MM.1S (cell line): ENCODE measurements at regions not wholly inside any gene's neighbourhood (a gene's known extent, or its start where the extent isn't known, plus 50 kb on each side); places are given as distances from the start of the nearest gene placed in this dataset.

ENCODE experiments used
- EZH2 ChIP-seq: fragments of 300-600 bp; sonication (generic); optimal IDR thresholded peaks from 2 replicates; pipeline ENCODE3; 2017; ENCODE audit warnings: low read depth, mild to moderate bottlenecking, antibody characterized with exemption, low read length, mixed read lengths
- EZH2phosphoT487 ChIP-seq: fragments of 300-600 bp; sonication (generic); IDR thresholded peaks from 2 replicates; pipeline ENCODE4 v1.6.1; 2018; ENCODE audit warnings: antibody characterized with exemption, low read length
- TF ChIP-seq, protein P1 (sequence below): fragments of 300-600 bp; sonication (generic); IDR thresholded peaks from 2 replicates; pipeline ENCODE4 v1.5.1; 2016; ENCODE audit warnings: antibody characterized with exemption, low read length, mixed read lengths

DNA sequence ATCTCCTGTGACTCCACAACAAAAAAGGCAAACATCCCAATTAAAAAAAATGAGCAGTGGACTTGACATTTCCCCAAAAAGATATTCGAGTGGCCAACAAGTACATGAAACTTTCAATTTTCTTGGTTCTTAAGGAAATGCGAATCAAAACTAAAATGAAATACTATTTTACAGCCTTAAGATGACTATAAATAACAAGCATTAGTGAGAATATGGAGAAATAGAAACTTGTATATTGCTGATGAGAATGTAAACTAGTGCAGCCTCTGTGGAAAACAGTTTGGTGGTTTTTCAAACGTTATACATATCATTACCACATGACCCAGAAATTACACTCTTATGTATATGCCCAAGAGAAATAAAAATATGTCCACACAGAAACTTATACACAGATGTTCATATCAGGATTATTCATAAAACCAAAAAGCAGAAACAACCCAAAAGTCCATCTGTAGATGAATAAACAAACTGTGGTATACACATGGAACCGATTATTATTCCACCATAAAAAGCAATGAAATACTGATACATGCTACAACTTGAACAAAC lies 153.2 kb upstream of the GPR149 start:
- TF ChIP-seq, protein P1, sequence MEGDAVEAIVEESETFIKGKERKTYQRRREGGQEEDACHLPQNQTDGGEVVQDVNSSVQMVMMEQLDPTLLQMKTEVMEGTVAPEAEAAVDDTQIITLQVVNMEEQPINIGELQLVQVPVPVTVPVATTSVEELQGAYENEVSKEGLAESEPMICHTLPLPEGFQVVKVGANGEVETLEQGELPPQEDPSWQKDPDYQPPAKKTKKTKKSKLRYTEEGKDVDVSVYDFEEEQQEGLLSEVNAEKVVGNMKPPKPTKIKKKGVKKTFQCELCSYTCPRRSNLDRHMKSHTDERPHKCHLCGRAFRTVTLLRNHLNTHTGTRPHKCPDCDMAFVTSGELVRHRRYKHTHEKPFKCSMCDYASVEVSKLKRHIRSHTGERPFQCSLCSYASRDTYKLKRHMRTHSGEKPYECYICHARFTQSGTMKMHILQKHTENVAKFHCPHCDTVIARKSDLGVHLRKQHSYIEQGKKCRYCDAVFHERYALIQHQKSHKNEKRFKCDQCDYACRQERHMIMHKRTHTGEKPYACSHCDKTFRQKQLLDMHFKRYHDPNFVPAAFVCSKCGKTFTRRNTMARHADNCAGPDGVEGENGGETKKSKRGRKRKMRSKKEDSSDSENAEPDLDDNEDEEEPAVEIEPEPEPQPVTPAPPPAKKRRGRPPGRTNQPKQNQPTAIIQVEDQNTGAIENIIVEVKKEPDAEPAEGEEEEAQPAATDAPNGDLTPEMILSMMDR = no peak
- TF ChIP-seq EZH2phosphoT487 (no peak), EZH2 (no peak)
